ENCODE measurements at regions not wholly inside any gene's neighbourhood (a gene's known extent, or its start where the extent isn't known, plus 50 kb on each side); places are given as distances from the start of the nearest gene placed in this dataset.
"Not testable (repeated sequence)": the region's sequence is repeated elsewhere in the genome, so short reads cannot be mapped to it uniquely, and the experiment has no call there.

- peak; percentile 5 for DNase-seq
Measured at GRCh38 chr16:76612497-76612896, 335.3 kb downstream of the CNTNAP4 start.

GRCh38 chr16:76614269-76614668 lies 337.1 kb downstream of the CNTNAP4 start:
- peak; percentile 15 for DNase-seq

GRCh38 chr16:76622876-76623275 lies 345.7 kb downstream of the CNTNAP4 start:
- no peak for DNase-seq

GRCh38 chr16:76634847-76635697 lies 357.9 kb downstream of the CNTNAP4 start:
- DNase-seq: no peak

GRCh38 chr16:76639685-76640289 lies 362.6 kb downstream of the CNTNAP4 start:
- DNase-seq: peak; percentile 92

GRCh38 chr16:76650582-76650981 lies 373.4 kb downstream of the CNTNAP4 start:
- DNase-seq: no peak

- peak; percentile 87 for DNase-seq
Measured at GRCh38 chr16:76653390-76654026, 376.3 kb downstream of the CNTNAP4 start.

GRCh38 chr16:76654088-76654820 lies 377.1 kb downstream of the CNTNAP4 start:
- DNase-seq: no peak

- DNase-seq: no peak
Measured at GRCh38 chr16:76656994-76657393, 379.8 kb downstream of the CNTNAP4 start.

- no peak for DNase-seq
Measured at GRCh38 chr16:76661691-76662235, 384.6 kb downstream of the CNTNAP4 start.

- DNase-seq: peak; percentile 21
Measured at GRCh38 chr16:76665571-76666275, 388.5 kb downstream of the CNTNAP4 start.

- peak; percentile 66 for DNase-seq
Measured at GRCh38 chr16:76668207-76668725, 391.1 kb downstream of the CNTNAP4 start.

- no peak for DNase-seq
Measured at GRCh38 chr16:76669288-76669687, 392.1 kb downstream of the CNTNAP4 start.

GRCh38 chr16:76670125-76670857 lies 393.1 kb downstream of the CNTNAP4 start:
- peak; percentile 12 for DNase-seq

- no peak for DNase-seq
Measured at GRCh38 chr16:76676356-76676755, 399.2 kb downstream of the CNTNAP4 start.

GRCh38 chr16:76681296-76681695 lies 404.1 kb downstream of the CNTNAP4 start:
- no peak for DNase-seq

GRCh38 chr16:76683051-76683450 lies 405.9 kb downstream of the CNTNAP4 start:
- DNase-seq: no peak

- DNase-seq: no peak
Measured at GRCh38 chr16:76696876-76697275, 419.7 kb downstream of the CNTNAP4 start.

- no peak for DNase-seq
Measured at GRCh38 chr16:76705892-76706291, 428.7 kb downstream of the CNTNAP4 start.

GRCh38 chr16:76713191-76713590 lies 436.0 kb downstream of the CNTNAP4 start:
- DNase-seq: no peak

- DNase-seq: not testable (repeated sequence)
Measured at GRCh38 chr16:76716251-76716650, 439.1 kb downstream of the CNTNAP4 start.

Data from OCI-M1 (cell line).